Endometrium (tissue), 2 donors: ENCODE measurements at regions not wholly inside any gene's neighbourhood (a gene's known extent, or its start where the extent isn't known, plus 50 kb on each side); places are given as distances from the start of the nearest gene placed in this dataset.

Experiments
- FAIRE-seq: peaks from 2 replicates; lab custom pipeline; 2012; peaks lifted over from hg19 to GRCh38; lab: Jason Lieb, UNC
- donor health status: control.
- donor health status: control.

DNA sequence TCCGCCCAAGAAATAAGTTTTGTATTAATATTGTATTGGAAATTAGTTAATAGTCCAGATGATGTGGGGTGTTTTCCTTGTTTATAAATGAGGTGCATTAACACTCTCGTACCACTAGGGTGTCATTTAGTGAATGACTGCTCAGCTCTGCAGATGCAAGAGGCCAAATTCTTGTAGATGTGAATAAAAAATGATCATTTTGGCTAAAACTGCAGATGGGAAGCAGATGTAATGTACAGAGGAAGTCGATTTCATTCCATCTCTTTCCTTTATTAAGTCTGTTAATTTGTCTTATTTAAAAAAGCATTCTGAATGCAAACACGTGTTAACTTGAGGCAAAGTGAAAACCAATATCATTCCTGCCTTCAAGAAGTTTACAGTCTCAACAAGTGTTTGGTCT lies 108.1 kb downstream of the DHX15 start:
- FAIRE-seq: no peak

DNA sequence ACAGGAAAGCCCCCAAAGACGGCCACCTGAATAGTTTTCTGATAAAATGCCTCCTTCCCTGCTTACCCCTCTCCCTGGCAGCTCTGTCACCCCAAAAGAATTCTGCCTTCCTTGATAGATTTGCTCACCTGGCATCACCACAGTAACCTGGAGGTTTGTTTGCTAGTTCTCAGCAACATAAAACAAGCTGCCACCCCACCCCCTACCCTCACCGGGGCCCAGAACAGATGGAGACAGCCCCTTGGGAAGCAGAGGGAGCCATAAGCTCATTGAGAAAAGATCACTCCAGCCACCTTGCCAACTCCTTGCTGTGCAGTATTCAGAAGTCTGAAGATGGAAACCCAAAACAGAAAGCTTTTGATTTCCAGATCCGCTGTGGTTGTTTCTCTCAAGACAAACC lies 108.6 kb downstream of the DHX15 start:
- no peak for FAIRE-seq

DNA sequence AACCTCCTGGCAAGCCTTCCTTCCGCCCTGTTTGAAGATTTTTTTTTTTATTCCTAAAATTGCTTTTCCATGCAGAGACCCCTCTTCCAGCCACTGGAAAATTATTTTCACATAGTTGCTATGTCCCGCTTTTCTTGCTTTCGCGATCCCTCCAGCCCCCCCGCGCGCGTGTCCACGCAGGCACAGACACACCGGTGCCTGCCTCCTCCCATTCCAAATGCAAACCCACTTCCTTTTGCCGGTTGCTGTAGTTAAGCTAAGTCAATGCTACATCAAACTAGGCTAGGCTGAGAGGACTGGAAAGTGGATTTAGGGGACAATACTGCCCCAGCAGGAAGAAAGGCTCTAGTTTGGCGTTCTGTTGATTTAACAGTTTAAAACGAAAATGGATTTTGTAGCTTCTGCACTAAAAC lies 111.0 kb downstream of the DHX15 start:
- no peak for FAIRE-seq

DNA sequence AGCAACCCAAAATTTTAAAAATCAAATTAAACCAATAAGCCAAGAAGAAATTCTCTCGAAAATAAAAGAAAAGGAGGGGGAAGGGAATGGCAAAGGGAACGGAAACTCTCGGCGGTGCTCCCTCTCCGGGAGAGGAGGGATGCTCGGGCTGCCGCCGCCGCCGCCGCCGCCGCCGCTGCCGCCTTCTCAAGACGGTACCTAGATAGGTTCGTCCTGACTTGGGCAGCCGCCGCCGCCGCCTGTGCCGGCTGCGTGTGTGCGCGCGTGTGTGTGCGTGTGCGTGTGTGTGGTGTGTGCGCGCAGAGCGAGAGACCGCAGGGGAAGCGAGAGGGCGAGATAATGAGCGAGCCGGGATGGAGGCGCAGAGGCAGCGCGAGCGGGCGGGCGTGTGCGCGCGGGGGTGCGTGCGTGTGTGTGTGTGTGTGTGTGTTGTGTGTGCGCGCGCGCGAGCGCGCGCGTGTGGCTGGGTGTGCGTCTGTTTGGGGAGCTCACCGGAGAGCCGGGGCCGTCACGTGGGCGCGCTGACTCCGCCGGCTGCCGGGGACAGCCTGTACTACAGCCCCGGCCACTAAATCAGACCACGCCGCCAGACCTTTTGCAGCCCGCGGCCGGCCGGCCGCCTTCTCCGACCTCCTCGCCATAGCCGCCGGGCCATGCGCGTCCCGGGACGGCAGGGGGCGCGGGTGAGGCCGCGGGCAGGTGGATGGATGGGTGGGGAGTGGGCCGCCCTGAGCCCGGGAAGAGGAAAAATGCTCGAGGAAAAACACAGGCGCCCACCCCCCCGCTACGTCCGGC lies 111.6 kb downstream of the DHX15 start:
- no peak for FAIRE-seq

DNA sequence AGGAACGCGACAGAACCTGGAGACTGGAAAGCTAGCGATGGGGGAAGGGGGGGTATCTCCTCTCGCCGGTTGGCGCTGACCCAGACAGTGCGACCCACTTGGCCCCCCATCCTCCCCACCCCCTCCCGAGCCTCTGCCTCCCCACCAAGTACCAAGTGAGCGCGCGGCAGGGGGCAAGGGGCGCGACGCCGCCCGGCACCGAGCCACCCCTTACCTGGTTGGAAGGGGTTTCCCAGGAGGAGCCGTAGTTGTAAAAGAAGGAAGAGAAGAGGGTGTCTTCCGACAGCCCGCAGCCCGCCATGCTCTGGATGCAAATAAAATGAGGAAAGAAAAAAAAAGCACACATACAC lies 112.2 kb downstream of the DHX15 start:
- no peak for FAIRE-seq

DNA sequence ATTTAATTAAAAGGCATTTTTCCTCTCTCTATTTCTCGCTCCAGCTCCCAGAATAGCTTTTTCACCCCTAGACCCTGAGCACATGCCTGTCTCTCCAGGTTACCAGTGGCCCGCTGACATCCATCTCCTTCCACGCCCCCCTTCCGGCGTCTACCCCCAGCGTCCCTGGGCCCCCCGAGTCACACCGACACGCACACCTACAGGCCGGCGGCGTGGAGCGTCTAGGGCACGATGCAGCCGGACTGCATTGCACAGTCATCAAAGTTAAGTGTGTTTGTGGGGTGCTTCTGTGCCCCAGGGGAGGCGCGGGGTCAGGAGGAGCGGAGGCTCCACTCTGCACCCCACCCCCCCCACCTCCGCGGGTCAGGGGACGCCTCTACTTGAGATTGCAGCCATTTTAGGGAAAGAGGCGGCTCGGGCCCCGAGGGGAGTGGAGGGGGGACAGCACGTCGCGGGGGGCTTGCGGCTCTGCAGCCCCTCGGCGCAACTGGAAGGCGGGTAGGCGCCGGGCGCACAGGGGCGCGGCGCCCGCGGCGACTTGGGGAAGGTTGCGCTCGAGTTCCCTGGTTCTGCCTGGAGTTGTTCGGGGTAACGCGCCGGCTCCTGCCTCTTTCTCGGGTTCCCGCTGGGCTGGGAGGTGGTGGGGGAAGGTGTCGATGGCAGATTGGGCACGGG lies 112.7 kb downstream of the DHX15 start:
- no peak for FAIRE-seq

- no peak for FAIRE-seq
Measured at GRCh38 chr4:24470666-24471485, 113.5 kb downstream of the DHX15 start.

DNA sequence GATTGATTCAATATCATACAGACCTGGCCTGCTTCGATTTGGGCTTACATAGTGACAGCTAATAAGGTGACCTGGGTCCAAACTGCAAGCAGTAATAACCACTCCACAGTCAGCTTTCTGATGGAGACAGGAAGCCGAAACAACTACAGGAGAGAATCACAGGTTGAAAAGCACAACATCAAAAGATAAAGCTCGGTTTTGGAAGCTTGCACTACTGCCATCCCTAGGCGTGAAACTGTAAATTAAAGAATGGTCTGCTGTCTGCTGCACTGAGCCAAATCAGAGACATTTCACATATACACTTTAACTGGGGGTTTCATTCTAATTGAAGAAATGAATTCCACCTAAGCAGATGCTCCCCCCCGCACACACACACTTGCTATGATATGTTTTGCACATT lies 116.3 kb downstream of the DHX15 start:
- no peak for FAIRE-seq

DNA sequence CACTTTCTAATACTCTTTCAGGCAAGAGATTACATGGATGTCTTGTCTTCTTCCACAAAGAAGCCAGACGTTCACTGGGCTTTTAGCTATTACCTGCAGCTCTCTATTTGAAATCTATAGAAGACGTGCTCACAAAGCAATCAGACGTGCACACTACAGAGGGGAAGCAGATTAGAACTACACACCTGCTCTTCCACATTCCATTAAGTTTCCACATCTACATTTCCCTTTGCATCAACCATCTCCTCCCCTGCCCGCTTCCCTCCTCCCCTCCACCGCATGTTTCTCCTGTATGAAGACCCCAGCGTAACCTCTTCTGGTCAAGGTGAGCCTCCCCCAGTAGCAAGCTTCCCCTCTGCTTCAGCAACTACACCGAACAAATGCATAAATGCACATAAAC lies 119.8 kb downstream of the DHX15 start:
- FAIRE-seq: no peak

DNA sequence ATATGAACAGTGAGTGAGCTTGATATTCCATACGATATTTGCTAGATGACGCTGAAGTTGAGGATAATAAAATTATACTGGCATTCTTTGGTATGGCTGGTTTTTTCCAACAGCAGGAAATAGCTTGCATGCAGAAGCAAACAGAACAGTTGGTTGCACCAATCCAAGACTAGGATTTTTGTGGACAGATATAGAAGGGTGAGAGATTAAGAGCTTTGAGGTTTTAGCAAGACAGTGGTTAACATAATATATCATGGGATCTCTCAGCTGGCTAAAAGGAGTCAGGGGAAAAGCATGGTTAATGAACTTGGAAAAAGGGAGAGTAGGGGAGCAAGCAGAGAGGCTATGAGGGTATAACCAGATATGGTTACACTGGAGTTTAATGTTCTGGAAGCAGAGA lies 127.9 kb downstream of the DHX15 start:
- FAIRE-seq: no peak

DNA sequence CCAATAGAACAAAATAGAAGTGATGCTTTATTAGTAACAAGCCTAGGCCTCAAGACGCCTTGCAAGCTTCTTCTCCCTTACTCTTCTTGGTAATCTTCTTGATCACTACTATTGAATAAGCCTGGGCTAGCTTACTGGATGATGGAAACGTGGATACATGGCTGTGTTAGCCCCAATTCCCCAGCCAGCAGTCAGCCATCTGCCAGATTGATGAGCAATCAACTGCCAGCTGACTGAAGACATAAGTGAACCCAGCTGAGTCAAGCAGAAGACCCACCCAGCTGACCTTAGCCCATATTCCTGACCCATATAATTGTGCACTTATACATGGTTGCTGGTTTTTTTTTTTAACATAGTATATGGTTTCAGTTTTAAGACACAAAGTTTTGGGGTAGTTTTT lies 130.4 kb downstream of the DHX15 start:
- FAIRE-seq: no peak

DNA sequence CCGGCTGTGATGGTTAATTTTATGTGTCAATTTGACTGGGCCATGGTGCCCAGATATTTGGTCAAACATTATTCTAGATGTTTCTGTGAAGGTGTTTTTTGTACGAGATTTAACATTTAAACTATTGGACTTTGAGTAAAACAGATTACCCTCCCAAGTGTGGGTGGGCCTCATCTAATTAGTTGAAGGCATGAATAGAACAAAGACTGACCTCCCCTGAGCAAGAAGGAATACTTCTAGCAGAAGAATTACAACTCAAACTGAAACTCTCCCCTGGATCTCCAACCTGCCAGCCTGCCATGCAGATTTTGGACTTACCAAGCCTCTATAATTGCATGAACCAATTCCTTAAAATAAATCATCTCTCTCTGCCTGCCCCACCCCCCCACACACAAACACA lies 132.5 kb downstream of the DHX15 start:
- no peak for FAIRE-seq

- FAIRE-seq: no peak
Measured at GRCh38 chr4:24443200-24443599, 141.2 kb downstream of the DHX15 start.

GRCh38 chr4:24440765-24441164 lies 143.6 kb downstream of the DHX15 start:
- no peak for FAIRE-seq

- FAIRE-seq: no peak
Measured at GRCh38 chr4:24434241-24434640, 150.1 kb downstream of the DHX15 start.

DNA sequence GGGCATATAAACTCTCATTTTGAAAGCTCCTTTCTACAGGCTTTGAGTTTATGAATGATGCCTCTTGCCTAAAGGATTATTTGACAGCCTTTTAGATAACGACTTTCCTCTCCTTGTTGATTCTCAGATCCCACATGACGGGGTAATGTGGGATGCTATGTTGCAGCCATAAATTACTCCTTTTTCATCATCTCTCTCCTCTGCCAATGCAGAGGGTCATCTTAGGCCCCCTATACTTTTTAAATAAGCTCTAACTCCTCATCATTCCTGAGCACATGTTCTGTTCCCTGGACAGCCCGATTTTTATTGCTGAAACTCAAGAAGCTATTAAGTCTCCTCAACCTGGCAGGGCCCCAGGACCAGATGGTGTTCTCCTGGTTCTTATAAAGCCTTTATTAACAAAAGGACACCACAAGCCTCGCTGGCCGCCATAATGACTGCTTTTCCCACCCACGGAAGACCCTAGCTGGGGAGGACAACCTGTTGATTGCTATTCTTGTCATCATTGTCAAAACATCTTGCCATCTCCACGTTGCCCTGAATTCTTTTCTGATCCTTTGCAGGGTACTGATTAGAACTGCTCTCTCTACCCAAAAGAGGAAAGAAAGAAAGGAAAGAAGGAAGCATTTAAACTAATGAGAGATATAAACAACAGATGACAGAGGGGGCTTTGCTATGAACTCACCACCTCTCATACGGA lies 150.7 kb downstream of the DHX15 start:
- no peak for FAIRE-seq

- FAIRE-seq: no peak
Measured at GRCh38 chr4:24428850-24429249, 155.5 kb downstream of the DHX15 start.

DNA sequence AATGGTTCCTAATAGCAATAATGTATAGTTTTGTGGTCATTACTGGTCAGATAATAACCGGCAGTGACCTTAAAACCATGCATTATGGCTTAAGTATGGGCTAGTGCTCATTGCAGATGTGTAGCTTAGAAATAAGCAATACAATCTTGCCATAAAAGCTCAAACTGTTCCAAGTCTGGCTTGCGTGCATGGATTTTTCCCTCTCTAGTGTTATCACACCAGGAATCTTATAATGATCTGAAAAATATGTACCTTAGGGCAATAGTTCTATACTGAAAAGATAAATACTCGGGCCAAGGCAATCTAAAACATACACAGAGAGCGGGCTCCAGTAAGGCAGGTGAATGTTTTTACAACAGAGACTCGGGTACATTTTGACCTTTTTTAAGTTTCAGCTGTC lies 157.8 kb downstream of the DHX15 start:
- no peak for FAIRE-seq

GRCh38 chr4:24425863-24426262 lies 158.5 kb downstream of the DHX15 start:
- peak; percentile 33 for FAIRE-seq

DNA sequence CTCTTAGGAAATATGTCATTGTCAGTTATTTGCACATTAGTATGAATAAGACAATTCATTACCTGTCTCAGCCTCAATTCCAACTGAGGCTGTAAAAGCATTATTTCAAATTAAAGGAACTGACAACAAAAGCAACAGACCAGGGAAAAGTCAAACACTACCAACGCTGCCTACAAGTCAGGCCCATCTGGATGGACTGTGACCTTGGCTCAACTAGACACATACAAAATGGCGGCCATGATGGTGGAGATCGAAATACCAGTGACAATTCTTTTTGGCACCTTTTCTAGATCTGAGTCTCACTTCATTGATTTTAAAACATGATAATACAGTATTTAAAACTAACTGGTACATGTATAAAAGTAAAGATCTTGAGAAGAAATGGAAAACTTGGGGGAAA lies 160.7 kb downstream of the DHX15 start:
- FAIRE-seq: no peak

DNA sequence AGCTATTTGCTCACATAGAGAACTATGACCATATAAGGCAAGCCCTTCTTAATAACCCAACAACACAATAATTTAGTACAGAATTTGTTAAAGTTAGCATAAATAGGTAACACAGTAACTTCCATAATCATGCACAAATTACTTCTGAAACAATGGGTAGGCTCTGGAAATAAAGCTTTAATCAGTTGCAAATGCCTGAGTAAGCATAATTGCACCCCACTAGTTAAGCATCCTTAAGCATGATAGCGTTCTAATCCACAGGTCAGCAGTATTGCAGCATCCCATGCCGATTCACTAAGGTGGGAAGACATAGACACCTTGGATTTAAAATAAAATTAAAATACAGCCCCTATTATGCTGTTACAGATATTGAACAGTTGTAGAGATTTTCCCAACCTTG lies 161.7 kb downstream of the DHX15 start:
- FAIRE-seq: no peak

GRCh38 chr4:24419181-24420034 lies 164.9 kb downstream of the DHX15 start:
- FAIRE-seq: no peak
